ENCODE measurements at regions not wholly inside any gene's neighbourhood (a gene's known extent, or its start where the extent isn't known, plus 50 kb on each side); places are given as distances from the start of the nearest gene placed in this dataset.

- Histone ChIP-seq H3K9me3 (ENCODE audit: low read length) (no peaks in the 10 kb centered on the region), H3K4me3 (ENCODE audit: low read length) (no peak overlapping the region), H3K27ac (ENCODE audit: low read length) (0 out of 2 replicates have a peak overlapping the region, but pooled peaks have one; percentile 33), H3K9ac (ENCODE audit: low read length) (no peak overlapping the region), H3K36me3 (ENCODE audit: low read depth, low read length) (no peaks in the 10 kb centered on the region), H3K79me2 (ENCODE audit: low read length) (no peaks in the 10 kb centered on the region), H3K4me2 (ENCODE audit: low read length) (peak overlapping the region; percentile 50), H3K4me1 (ENCODE audit: insufficient read depth, low read length) (peaks cover 20% of the 10 kb centered on the region), H3F3A (ENCODE audit: low read length, unreplicated experiment) (no peaks in the 10 kb centered on the region), H4K20me1 (ENCODE audit: low read length) (no peaks in the 10 kb centered on the region), H2AFZ (ENCODE audit: low read length) (no peak overlapping the region), H3K27me3 (ENCODE audit: low read length) (no peaks in the 10 kb centered on the region), H3K9me2 (replicated peaks; ENCODE audit: low read length) (no peaks in the 10 kb centered on the region)
- ATAC-seq (peak; percentile 77), DNase-seq (peak; percentile 68)
- no TSS peak for BruUV-seq (replicated peaks)
- intact Hi-C loops (cut with micrococcal nuclease) = loop anchor here (10.0 kb wide), 1 partner anchor 51 kb away; the partner anchor contains the start of gene TUT7
- TF ChIP-seq CTCF (conservative IDR thresholded peaks at IDR 0.05; ENCODE audit: low read depth, low read length) (no peak), EZH2phosphoT487 (IDR thresholded peaks at IDR 0.05; ENCODE audit: borderline replicate concordance, low read length) (no peak)
- CTCF ChIA-PET = no interaction called here
- POLR2A ChIA-PET (ENCODE audit: unreplicated experiment) = no interaction called here
Observed at GRCh38 chr9:86405926-86406325, 51.7 kb upstream of the TUT7 start.

GRCh38 chr9:86405086-86405491 lies 50.9 kb upstream of the TUT7 start:
- ATAC-seq (peak; percentile 33; the same call in 1 of the 2 replicates), DNase-seq (no peak)
- intact Hi-C loops (cut with micrococcal nuclease) = loop anchor here (10.0 kb wide), 1 partner anchor 50 kb away; the partner anchor contains the start of gene TUT7
- ChIA-PET POLR2A (ENCODE audit: unreplicated experiment) (no interaction called here), CTCF (no interaction called here)
- H3K9me2 ChIP-seq (replicated peaks; ENCODE audit: low read length) = no peaks in the 10 kb centered on the region
- H3K9me3 ChIP-seq (ENCODE audit: low read length) = no peaks in the 10 kb centered on the region
- no peaks in the 10 kb centered on the region for H4K20me1 ChIP-seq (ENCODE audit: low read length)
- H3K4me2 ChIP-seq (ENCODE audit: low read length) = no peak overlapping the region
- no peaks in the 10 kb centered on the region for H3K79me2 ChIP-seq (ENCODE audit: low read length)
- H3F3A ChIP-seq (ENCODE audit: low read length, unreplicated experiment) = no peaks in the 10 kb centered on the region
- peaks cover 20% of the 10 kb centered on the region for H3K4me1 ChIP-seq (ENCODE audit: insufficient read depth, low read length)
- H3K27me3 ChIP-seq (ENCODE audit: low read length) = no peaks in the 10 kb centered on the region
- no TSS peak for BruUV-seq (replicated peaks)
- TF ChIP-seq CTCF (conservative IDR thresholded peaks at IDR 0.05; ENCODE audit: low read depth, low read length) = no peak
- no peak for TF ChIP-seq EZH2phosphoT487 (IDR thresholded peaks at IDR 0.05; ENCODE audit: borderline replicate concordance, low read length)
- no peak for TF ChIP-seq EZH2 (IDR thresholded peaks at IDR 0.05; ENCODE audit: low read length, unreplicated experiment)
- no peak overlapping the region for H2AFZ ChIP-seq (ENCODE audit: low read length)
- H3K36me3 ChIP-seq (ENCODE audit: low read depth, low read length) = no peaks in the 10 kb centered on the region
- no peak overlapping the region for H3K27ac ChIP-seq (ENCODE audit: low read length)
- no peak overlapping the region for H3K4me3 ChIP-seq (ENCODE audit: low read length)
- H3K9ac ChIP-seq (ENCODE audit: low read length) = no peak overlapping the region

All from PC-3 (cell line).